Sigmoid colon (tissue), 6 donors: ENCODE measurements at regions not wholly inside any gene's neighbourhood (a gene's known extent, or its start where the extent isn't known, plus 50 kb on each side); places are given as distances from the start of the nearest gene placed in this dataset.

Experiments
- DNase-seq: peaks from one replicate; pipeline ENCODE4 v3.0.0-alpha.2; 2019
- H3K27ac ChIP-seq, 4 donors: fragments of 200-600 bp; sonication (generic); one replicate each; pipeline ENCODE4 v1.5.1; 2016 to 2019; ENCODE audit warnings: mild to moderate bottlenecking in 1 of 4
- H3K27me3 ChIP-seq, 3 donors: fragments of 200-600 bp; sonication (generic); one replicate each; pipeline ENCODE4 v1.5.1; 2019; ENCODE audit warnings: mild to moderate bottlenecking in 1 of 3
- H3K36me3 ChIP-seq, 4 donors: fragments of 200-600 bp; sonication (generic); one replicate each; pipeline ENCODE4 v1.5.1; 2016 to 2019
- H3K4me1 ChIP-seq, 4 donors: fragments of 200-600 bp; sonication (generic); one replicate each; pipeline ENCODE4 v1.5.1; 2017 to 2019
- H3K4me3 ChIP-seq, 4 donors: fragments of 200-600 bp; sonication (generic); one replicate each; pipeline ENCODE4 v1.5.1; 2017 to 2019; ENCODE audit warnings: mild to moderate bottlenecking in 2 of 4, moderate library complexity in 1 of 4
- H3K9me3 ChIP-seq, 4 donors: fragments of 200-600 bp in 3 of 4; sonication (generic) in 3 of 4; one replicate each; pipeline versions ENCODE4 v1.5.1 to v1.6.1; 2013 to 2019
- EP300 ChIP-seq, 4 donors: sonication (generic); formaldehyde crosslinking; IDR thresholded peaks; one replicate each; pipeline ENCODE4 v1.6.1; 2017; ENCODE audit warnings: antibody characterized with exemption in 4 of 4
- POLR2A ChIP-seq, 2 donors: fragments of 450-650 bp; IDR thresholded peaks; one replicate each; pipeline ENCODE4 v1.6.1; 2016; ENCODE audit warnings: antibody characterized with exemption in 2 of 2, mild to moderate bottlenecking in 2 of 2, moderate library complexity in 2 of 2
- POLR2AphosphoS5 ChIP-seq, 4 donors: sonication (generic); formaldehyde crosslinking; IDR thresholded peaks; one replicate each; pipeline ENCODE4 v1.6.1; 2017; ENCODE audit warnings: antibody characterized with exemption in 4 of 4
- WGBS, 2 donors: extraction: QIAGEN DNeasy Blood & Tissue Kit; methylation state at CpG; one replicate each; pipeline ENCODE4 v1.1.7; 2013; 5-methylcytosine and 5-hydroxymethylcytosine counted together
- intact Hi-C: fragments of 100-400 bp; cut with DNase I; formaldehyde crosslinking; loops from one replicate; pipeline ENCODE4 v1.15.1; 2023
- TF ChIP-seq, protein P1 (sequence below), 4 experiments: fragments of 450-650 bp in 3 of 4; fragments of 200-600 bp in 1 of 4; IDR thresholded peaks; one replicate each; pipeline ENCODE4 v1.5.1; 2016 to 2019; ENCODE audit warnings: antibody characterized with exemption in 4 of 4, mild to moderate bottlenecking in 3 of 4, moderate library complexity in 2 of 4
- donor health status: healthy with polysubstance abuse.
- donor health status: healthy.

- Histone ChIP-seq H3K4me1 (peaks cover 0 to 16% (median 13%) of the 10 kb centered on the region in 4 donors), H3K27me3 (no peaks in the 10 kb centered on the region), H3K9me3 (no peaks in the 10 kb centered on the region), H3K27ac (no peak overlapping the region), H3K36me3 (no peaks in the 10 kb centered on the region), H3K4me3 (no peak overlapping the region)
- no peak for DNase-seq
- intact Hi-C loops, result no loop called here
- no peak for TF ChIP-seq EP300 (IDR thresholded peaks at IDR 0.05)
- WGBS, 2 donors, result 45 to 48% methylated on average over 3 of the region's 3 CpGs
Observed at GRCh38 chr12:88944397-88944796, 364.1 kb upstream of the KITLG start.

DNA sequence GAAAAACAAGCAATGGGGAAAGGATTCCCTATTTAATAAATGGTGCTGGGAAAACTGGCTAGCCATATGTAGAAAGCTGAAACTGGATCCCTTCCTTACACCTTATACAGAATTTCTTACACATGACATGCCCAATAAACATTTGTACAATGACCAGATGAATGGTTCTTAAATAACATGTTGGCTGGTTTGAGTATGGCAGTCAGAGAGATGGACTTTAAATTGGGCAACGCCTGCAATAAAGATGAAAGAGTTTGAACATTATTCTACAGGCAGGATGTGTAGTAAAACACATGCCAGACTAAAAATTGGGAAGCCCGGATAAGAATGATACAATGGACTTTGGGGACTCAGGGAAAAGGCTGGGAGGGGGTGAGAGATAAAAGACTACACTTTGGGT, 360.6 kb upstream of the KITLG start:
- Histone ChIP-seq H3K27me3 (no peaks in the 10 kb centered on the region), H3K27ac (no peak overlapping the region), H3K36me3 (no peaks in the 10 kb centered on the region), H3K4me3 (no peak overlapping the region), H3K9me3 (no peaks in the 10 kb centered on the region), H3K4me1 (no peaks in the 10 kb centered on the region)
- 19 to 68% methylated on average over 2 of the region's 2 CpGs for WGBS, 2 donors
- no peak for DNase-seq
- TF ChIP-seq, protein P1, sequence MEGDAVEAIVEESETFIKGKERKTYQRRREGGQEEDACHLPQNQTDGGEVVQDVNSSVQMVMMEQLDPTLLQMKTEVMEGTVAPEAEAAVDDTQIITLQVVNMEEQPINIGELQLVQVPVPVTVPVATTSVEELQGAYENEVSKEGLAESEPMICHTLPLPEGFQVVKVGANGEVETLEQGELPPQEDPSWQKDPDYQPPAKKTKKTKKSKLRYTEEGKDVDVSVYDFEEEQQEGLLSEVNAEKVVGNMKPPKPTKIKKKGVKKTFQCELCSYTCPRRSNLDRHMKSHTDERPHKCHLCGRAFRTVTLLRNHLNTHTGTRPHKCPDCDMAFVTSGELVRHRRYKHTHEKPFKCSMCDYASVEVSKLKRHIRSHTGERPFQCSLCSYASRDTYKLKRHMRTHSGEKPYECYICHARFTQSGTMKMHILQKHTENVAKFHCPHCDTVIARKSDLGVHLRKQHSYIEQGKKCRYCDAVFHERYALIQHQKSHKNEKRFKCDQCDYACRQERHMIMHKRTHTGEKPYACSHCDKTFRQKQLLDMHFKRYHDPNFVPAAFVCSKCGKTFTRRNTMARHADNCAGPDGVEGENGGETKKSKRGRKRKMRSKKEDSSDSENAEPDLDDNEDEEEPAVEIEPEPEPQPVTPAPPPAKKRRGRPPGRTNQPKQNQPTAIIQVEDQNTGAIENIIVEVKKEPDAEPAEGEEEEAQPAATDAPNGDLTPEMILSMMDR (IDR thresholded peaks at IDR 0.05), result no peak
- no peak for TF ChIP-seq POLR2A (IDR thresholded peaks at IDR 0.05)
- TF ChIP-seq EP300 (IDR thresholded peaks at IDR 0.05), result no peak
- TF ChIP-seq POLR2AphosphoS5 (IDR thresholded peaks at IDR 0.05), result no peak
- intact Hi-C loops, result no loop called here

GRCh38 chr12:88935856-88936255, 355.6 kb upstream of the KITLG start:
- Histone ChIP-seq H3K4me3 (no peak overlapping the region), H3K27ac (no peak overlapping the region), H3K27me3 (no peaks in the 10 kb centered on the region), H3K36me3 (no peaks in the 10 kb centered on the region), H3K4me1 (no peaks in the 10 kb centered on the region), H3K9me3 (no peaks in the 10 kb centered on the region)
- no peak for DNase-seq
- intact Hi-C loops, result no loop called here
- TF ChIP-seq POLR2A (IDR thresholded peaks at IDR 0.05) (no peak), POLR2AphosphoS5 (IDR thresholded peaks at IDR 0.05) (no peak), EP300 (IDR thresholded peaks at IDR 0.05) (no peak)
- TF ChIP-seq, protein P1 (IDR thresholded peaks at IDR 0.05), result no peak
- WGBS, 2 donors, result 70 to 78% methylated on average over 3 of the region's 3 CpGs

GRCh38 chr12:88934163-88934747, 354.0 kb upstream of the KITLG start:
- no peak overlapping the region for H3K4me3 ChIP-seq
- no peaks in the 10 kb centered on the region for H3K36me3 ChIP-seq
- WGBS, 2 donors, result 75% methylated on average over 3 of the region's 3 CpGs
- intact Hi-C loops, result no loop called here
- no peaks in the 10 kb centered on the region for H3K9me3 ChIP-seq
- no peak for DNase-seq
- H3K27ac ChIP-seq, result no peak overlapping the region
- H3K27me3 ChIP-seq, result no peaks in the 10 kb centered on the region
- no peaks in the 10 kb centered on the region for H3K4me1 ChIP-seq
- TF ChIP-seq EP300 (IDR thresholded peaks at IDR 0.05) (no peak), POLR2A (IDR thresholded peaks at IDR 0.05) (no peak), POLR2AphosphoS5 (IDR thresholded peaks at IDR 0.05) (no peak)
- TF ChIP-seq, protein P1 (IDR thresholded peaks at IDR 0.05), result no peak

DNA sequence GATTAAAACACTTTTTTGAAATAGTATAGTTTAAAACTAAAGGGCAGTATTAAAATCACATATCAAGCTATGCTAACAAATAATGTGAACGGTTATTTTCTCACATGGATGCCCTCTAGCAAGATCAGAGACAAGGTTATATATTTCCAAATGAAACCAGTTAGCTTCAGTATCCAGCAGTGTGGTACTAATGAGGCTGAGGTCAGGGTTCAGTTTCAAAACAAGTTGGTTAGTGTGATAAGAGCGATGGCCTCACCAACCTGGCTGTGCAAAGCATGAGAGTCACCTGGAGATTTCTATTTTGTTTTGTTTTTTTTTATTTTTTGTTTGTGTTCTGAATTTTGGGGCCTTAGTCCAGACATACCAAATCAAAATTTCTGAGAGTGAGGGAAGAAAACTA, 352.2 kb upstream of the KITLG start:
- Histone ChIP-seq H3K27me3 (no peaks in the 10 kb centered on the region), H3K27ac (no peak overlapping the region), H3K4me1 (no peaks in the 10 kb centered on the region), H3K36me3 (no peaks in the 10 kb centered on the region), H3K9me3 (no peaks in the 10 kb centered on the region), H3K4me3 (no peak overlapping the region)
- DNase-seq, result no peak
- intact Hi-C loops, result no loop called here
- no peak for TF ChIP-seq POLR2A (IDR thresholded peaks at IDR 0.05)
- TF ChIP-seq POLR2AphosphoS5 (IDR thresholded peaks at IDR 0.05), result no peak
- TF ChIP-seq, protein P1 (IDR thresholded peaks at IDR 0.05), result no peak
- TF ChIP-seq EP300 (IDR thresholded peaks at IDR 0.05), result no peak
- WGBS, 2 donors, result 75 to 83% methylated on average over 2 of the region's 2 CpGs
